ENCODE measurements at regions not wholly inside any gene's neighbourhood (a gene's known extent, or its start where the extent isn't known, plus 50 kb on each side); places are given as distances from the start of the nearest gene placed in this dataset.

GRCh38 chrX:13261348-13261747 lies 58.5 kb downstream of the ATXN3L start:
- TF ChIP-seq CTCF (IDR thresholded peaks at IDR 0.05; ENCODE audit: low read length) (no peak), EZH2 (IDR thresholded peaks at IDR 0.05; ENCODE audit: borderline replicate concordance, low read length) (no peak)

All from OCI-LY1 (cell line).